Activated CD8-positive, alpha-beta memory T cell treated with anti-CD3 and anti-CD28 coated beads, Interleukin-2, amount 10 ng/mL, durations not matched to agents 7 days and 5 days (primary cell): ENCODE measurements at regions not wholly inside any gene's neighbourhood (a gene's known extent, or its start where the extent isn't known, plus 50 kb on each side); places are given as distances from the start of the nearest gene placed in this dataset.
A peak's percentile ranks its signal among the peaks of the same experiment; 100 is the strongest.

Source experiments
- ATAC-seq: fragments of 150-1000 bp; cut with Tn5 transposase; one replicate; pipeline ENCODE4 v1.10.0; 2021; ENCODE audit warnings: moderate library complexity
- CTCF ChIA-PET: fragments of 350-600 bp; sonication (Branson Sonifier 250); formaldehyde crosslinking; loops from one replicate; lab custom pipeline; 2021; ENCODE audit warnings: antibody characterized with exemption; lab: Charles Lee
- DNase-seq: peaks from one replicate; pipeline ENCODE4 v3.0.0-alpha.2; 2020
- H3K27ac Mint-ChIP-seq: one replicate; pipeline ENCODE4 v1.8.0; 2021; ENCODE audit warnings: mild to moderate bottlenecking, mixed read lengths
- H3K27me3 Mint-ChIP-seq: one replicate; pipeline ENCODE4 v1.8.0; 2021; ENCODE audit warnings: mixed read lengths
- H3K36me3 Mint-ChIP-seq: one replicate; pipeline ENCODE4 v1.8.0; 2021; ENCODE audit warnings: mild to moderate bottlenecking, mixed read lengths
- H3K4me1 Mint-ChIP-seq: one replicate; pipeline ENCODE4 v1.8.0; 2021; ENCODE audit warnings: mixed read lengths
- H3K4me3 Mint-ChIP-seq: one replicate; pipeline ENCODE4 v1.8.0; 2021; ENCODE audit warnings: mild to moderate bottlenecking, moderate library complexity, mixed read lengths
- H3K9me3 Mint-ChIP-seq: one replicate; pipeline ENCODE4 v1.8.0; 2022; ENCODE audit warnings: low read depth, mixed read lengths

DNA sequence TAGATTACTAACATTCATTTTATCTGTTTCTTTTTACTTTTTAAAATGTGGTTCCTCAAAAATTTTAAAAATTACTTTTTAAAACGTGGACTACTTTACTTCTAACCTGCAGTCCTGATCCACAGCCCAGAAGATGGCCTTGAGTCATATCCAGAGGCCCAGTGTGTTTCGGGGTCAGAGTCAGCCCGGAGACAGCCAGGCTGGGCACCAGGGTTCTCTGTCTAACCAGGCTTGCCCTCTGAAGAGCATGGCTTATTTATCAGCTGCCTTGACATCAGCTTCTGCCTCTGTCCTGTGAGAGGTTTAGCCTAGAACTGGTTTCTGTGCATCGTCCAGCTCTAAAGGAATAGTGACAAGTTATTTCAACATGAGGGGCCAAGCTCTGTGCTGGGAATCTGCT is 332.0 kb downstream of the FGF9 start:
- Mint-ChIP-seq H3K4me3 (no peak overlapping the region), H3K9me3 (no peaks in the 10 kb centered on the region), H3K4me1 (no peaks in the 10 kb centered on the region), H3K27ac (no peak overlapping the region), H3K27me3 (no peaks in the 10 kb centered on the region), H3K36me3 (no peaks in the 10 kb centered on the region)
- DNase-seq (no peak), ATAC-seq (no peak)
- CTCF ChIA-PET: no interaction called here

- no peaks in the 10 kb centered on the region for H3K36me3 Mint-ChIP-seq
- H3K27me3 Mint-ChIP-seq: no peaks in the 10 kb centered on the region
- no peak overlapping the region for H3K27ac Mint-ChIP-seq
- DNase-seq: no peak
- peaks cover 6% of the 10 kb centered on the region for H3K9me3 Mint-ChIP-seq
- no peaks in the 10 kb centered on the region for H3K4me1 Mint-ChIP-seq
- CTCF ChIA-PET: no interaction called here
- ATAC-seq: no peak
- no peak overlapping the region for H3K4me3 Mint-ChIP-seq
Observed at GRCh38 chr13:22009500-22009899, 338.6 kb downstream of the FGF9 start.

GRCh38 chr13:22009937-22010336 is 339.1 kb downstream of the FGF9 start:
- H3K4me3 Mint-ChIP-seq: no peak overlapping the region
- ATAC-seq: no peak
- H3K36me3 Mint-ChIP-seq: no peaks in the 10 kb centered on the region
- H3K27ac Mint-ChIP-seq: no peak overlapping the region
- CTCF ChIA-PET: no interaction called here
- peaks cover 6% of the 10 kb centered on the region for H3K9me3 Mint-ChIP-seq
- no peak for DNase-seq
- no peaks in the 10 kb centered on the region for H3K27me3 Mint-ChIP-seq
- H3K4me1 Mint-ChIP-seq: no peaks in the 10 kb centered on the region

DNA sequence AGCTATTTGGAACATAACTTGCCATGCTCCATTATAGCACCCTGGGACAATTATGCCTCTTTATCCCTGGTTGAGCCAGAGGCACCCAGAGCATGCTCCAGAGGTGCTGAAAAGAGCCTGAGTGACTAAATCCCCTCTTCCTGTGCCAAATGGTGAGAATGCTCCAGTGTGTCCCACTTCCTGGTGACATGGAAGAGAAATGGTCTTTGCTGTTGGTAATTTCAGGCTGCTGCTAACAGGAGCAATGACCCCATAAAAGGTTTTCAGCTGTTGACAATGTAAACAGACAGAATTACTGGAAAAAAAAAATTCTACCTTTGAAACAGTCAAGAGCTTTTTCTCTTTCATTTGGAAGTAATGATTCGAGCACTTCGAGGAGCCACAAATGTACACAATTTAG is 341.8 kb downstream of the FGF9 start:
- CTCF ChIA-PET: no interaction called here
- H3K4me3 Mint-ChIP-seq: no peak overlapping the region
- no peak overlapping the region for H3K27ac Mint-ChIP-seq
- ATAC-seq (no peak), DNase-seq (no peak)
- H3K36me3 Mint-ChIP-seq: no peaks in the 10 kb centered on the region
- no peaks in the 10 kb centered on the region for H3K27me3 Mint-ChIP-seq
- peaks cover 6% of the 10 kb centered on the region for H3K9me3 Mint-ChIP-seq
- peaks cover 8% of the 10 kb centered on the region for H3K4me1 Mint-ChIP-seq

- no peak for ATAC-seq
- H3K4me3 Mint-ChIP-seq: no peak overlapping the region
- H3K27me3 Mint-ChIP-seq: no peaks in the 10 kb centered on the region
- H3K9me3 Mint-ChIP-seq: no peaks in the 10 kb centered on the region
- H3K27ac Mint-ChIP-seq: no peak overlapping the region
- DNase-seq: no peak
- H3K4me1 Mint-ChIP-seq: peaks cover 12% of the 10 kb centered on the region
- CTCF ChIA-PET: no interaction called here
- H3K36me3 Mint-ChIP-seq: no peaks in the 10 kb centered on the region
Observed at GRCh38 chr13:22014469-22014868, 343.6 kb downstream of the FGF9 start.

GRCh38 chr13:22017226-22017625 is 346.4 kb downstream of the FGF9 start:
- ATAC-seq: peak; percentile 76
- DNase-seq: no peak
- no peak overlapping the region for H3K4me3 Mint-ChIP-seq
- H3K9me3 Mint-ChIP-seq: no peaks in the 10 kb centered on the region
- no peaks in the 10 kb centered on the region for H3K36me3 Mint-ChIP-seq
- no peaks in the 10 kb centered on the region for H3K27me3 Mint-ChIP-seq
- H3K27ac Mint-ChIP-seq: peak overlapping the region; percentile 1
- H3K4me1 Mint-ChIP-seq: peaks cover 12% of the 10 kb centered on the region
- CTCF ChIA-PET: interaction anchor here (0.7 kb wide), 1 partner anchor 253 kb away, joined by 4 read pairs; no protein-coding TSS in a partner anchor

DNA sequence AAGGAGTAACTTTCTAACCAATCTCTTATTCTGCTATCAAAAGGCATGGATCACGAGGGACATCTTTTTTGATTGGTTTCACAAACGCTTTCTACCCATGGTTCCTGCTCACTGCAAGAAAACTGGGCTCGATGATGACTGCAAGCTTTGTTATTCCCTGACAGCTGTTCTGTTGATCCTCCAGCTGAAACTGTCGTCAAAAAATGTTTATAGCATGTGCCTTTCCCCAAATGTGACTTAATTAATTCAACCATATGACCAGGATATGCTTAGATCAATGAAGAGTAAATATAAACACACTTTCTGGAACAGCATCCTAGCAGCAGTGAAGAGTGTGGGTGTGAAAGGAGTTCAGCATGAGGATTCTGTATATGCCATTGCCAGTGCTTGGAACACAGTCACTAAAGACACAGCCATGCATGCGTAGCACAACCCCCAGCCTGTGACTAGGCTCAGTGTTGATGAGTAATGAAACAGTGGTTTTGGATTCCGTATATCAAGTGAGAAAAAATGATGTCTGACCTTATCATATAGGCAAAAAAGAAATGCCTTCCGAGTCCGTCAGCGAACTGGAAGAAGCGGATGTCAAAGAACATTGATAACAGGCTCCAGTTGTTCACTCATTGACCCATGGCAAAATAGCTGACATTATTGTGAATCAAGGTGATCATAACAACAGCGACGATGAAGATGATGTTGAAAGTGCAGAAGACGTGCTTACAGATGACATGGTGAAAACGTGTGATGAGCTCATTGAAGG is 347.4 kb downstream of the FGF9 start:
- ATAC-seq (peak; percentile 20), DNase-seq (no peak)
- no peak overlapping the region for H3K4me3 Mint-ChIP-seq
- no peaks in the 10 kb centered on the region for H3K9me3 Mint-ChIP-seq
- no peak overlapping the region for H3K27ac Mint-ChIP-seq
- H3K36me3 Mint-ChIP-seq: no peaks in the 10 kb centered on the region
- H3K4me1 Mint-ChIP-seq: peaks cover 12% of the 10 kb centered on the region
- no peaks in the 10 kb centered on the region for H3K27me3 Mint-ChIP-seq
- CTCF ChIA-PET: no interaction called here

GRCh38 chr13:22018836-22019210 is 347.9 kb downstream of the FGF9 start:
- Mint-ChIP-seq H3K9me3 (no peaks in the 10 kb centered on the region), H3K4me1 (peaks cover 12% of the 10 kb centered on the region), H3K4me3 (no peak overlapping the region), H3K36me3 (no peaks in the 10 kb centered on the region), H3K27me3 (no peaks in the 10 kb centered on the region), H3K27ac (no peak overlapping the region)
- ATAC-seq: peak; percentile 53
- CTCF ChIA-PET: no interaction called here
- no peak for DNase-seq

DNA sequence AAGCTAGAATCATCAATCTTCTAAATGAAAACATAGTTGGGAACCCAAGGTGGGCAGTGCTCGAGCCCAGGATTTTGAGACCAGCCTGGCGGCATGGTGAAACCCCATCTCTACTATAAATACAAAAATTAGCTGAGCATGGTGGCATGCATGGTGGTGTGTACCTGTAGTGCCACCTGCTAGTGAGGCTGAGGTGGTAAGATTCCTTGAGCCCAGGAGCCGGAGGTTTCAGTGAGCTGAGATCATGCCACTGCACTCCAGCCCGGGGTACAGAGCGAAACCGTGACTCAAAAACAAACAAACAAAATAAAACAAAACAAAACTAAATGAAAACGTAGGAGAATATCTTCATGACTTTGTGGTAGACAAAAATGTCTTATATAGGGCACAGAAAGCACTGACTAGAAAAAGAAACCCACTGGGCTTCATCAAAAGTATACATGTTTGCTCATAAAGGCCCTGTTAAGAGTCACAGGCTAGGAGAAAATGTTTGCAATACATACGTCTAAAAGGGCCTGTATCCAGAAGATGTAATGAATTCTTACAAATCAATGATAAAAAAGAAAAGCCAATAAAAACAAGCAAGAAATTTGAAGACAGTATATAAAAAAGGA is 353.6 kb downstream of the FGF9 start:
- H3K27ac Mint-ChIP-seq: no peak overlapping the region
- H3K4me3 Mint-ChIP-seq: no peak overlapping the region
- CTCF ChIA-PET: no interaction called here
- no peaks in the 10 kb centered on the region for H3K36me3 Mint-ChIP-seq
- H3K27me3 Mint-ChIP-seq: no peaks in the 10 kb centered on the region
- peak; percentile 16 for ATAC-seq
- DNase-seq: no peak
- no peaks in the 10 kb centered on the region for H3K9me3 Mint-ChIP-seq
- no peaks in the 10 kb centered on the region for H3K4me1 Mint-ChIP-seq

- Mint-ChIP-seq H3K9me3 (no peaks in the 10 kb centered on the region), H3K4me1 (no peaks in the 10 kb centered on the region), H3K36me3 (no peaks in the 10 kb centered on the region), H3K4me3 (no peak overlapping the region), H3K27ac (no peak overlapping the region), H3K27me3 (no peaks in the 10 kb centered on the region)
- CTCF ChIA-PET: no interaction called here
- ATAC-seq (no peak), DNase-seq (no peak)
Observed at GRCh38 chr13:22027566-22027965, 356.7 kb downstream of the FGF9 start.

DNA sequence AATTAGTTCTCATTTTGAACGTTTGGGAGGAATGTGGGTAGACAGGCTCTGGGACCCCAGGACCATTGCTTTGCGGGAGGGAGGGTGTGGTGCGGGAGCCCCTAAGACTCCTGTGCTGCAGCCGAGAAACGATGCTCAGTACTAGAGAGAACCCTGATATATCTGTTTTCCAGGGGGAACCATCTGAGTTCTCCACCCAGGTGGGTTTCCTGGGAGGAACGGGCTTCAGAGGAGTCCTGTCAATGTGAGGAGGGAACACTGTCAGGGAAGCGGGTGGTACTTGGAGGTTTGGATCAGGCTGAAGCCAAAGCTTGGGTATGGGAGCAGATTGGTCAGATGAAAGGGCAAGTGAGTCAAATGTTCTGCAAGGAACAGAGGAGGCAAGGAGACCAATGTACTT is 358.0 kb downstream of the FGF9 start:
- DNase-seq (no peak), ATAC-seq (no peak)
- H3K27ac Mint-ChIP-seq: no peak overlapping the region
- H3K9me3 Mint-ChIP-seq: no peaks in the 10 kb centered on the region
- no peaks in the 10 kb centered on the region for H3K36me3 Mint-ChIP-seq
- no peaks in the 10 kb centered on the region for H3K27me3 Mint-ChIP-seq
- H3K4me3 Mint-ChIP-seq: no peak overlapping the region
- no peaks in the 10 kb centered on the region for H3K4me1 Mint-ChIP-seq
- CTCF ChIA-PET: no interaction called here

DNA sequence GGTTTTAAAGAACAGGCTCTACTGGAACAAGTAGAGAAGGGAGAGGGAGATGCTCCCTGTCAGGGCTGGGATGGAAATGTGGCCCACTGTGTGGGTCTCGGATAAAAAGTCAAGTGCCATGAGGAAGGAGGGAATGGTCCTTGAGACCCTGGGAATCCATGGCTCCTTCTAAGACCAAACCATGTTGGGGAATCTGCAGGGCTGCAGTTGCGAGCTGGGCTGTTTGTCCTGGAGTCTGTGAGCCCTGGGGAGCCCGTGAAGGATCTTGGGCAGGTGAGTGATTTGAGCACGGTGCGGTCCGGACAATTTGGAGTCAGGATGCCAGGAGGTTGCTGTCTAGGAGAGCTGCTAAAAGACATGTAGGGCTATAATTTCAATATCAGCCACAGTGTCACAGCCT is 359.4 kb downstream of the FGF9 start:
- CTCF ChIA-PET: no interaction called here
- H3K4me3 Mint-ChIP-seq: no peak overlapping the region
- H3K36me3 Mint-ChIP-seq: no peaks in the 10 kb centered on the region
- H3K27ac Mint-ChIP-seq: no peak overlapping the region
- no peaks in the 10 kb centered on the region for H3K4me1 Mint-ChIP-seq
- ATAC-seq: no peak
- no peaks in the 10 kb centered on the region for H3K27me3 Mint-ChIP-seq
- DNase-seq: no peak
- no peaks in the 10 kb centered on the region for H3K9me3 Mint-ChIP-seq

DNA sequence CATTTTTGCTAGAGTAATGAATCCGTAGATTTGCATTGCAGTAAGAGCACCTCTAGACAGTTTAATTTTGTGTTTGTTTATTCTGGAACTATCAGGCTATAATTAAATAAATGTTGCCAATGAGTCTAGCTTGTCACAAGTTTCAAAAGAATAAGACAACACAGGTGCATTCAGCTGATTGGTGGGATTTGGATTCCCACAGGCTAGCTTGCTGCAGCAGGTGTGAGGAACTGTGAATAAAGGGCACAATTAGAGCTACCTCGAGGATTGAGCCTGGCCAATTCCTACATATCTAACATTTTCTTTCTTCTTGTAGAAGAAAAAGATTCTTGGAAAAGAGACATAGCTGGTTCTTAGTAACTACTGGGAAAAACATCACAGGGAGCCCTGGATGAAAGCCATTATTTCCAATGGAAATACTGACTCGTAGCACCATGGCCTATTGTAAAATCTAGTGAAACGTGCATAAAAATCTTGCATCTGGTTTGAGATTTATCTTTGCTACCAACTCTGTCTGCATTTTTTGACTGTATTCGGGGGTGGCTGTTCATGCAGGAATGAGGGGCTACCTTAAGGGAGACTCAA is 360.9 kb downstream of the FGF9 start:
- Mint-ChIP-seq H3K27me3 (no peaks in the 10 kb centered on the region), H3K36me3 (no peaks in the 10 kb centered on the region), H3K9me3 (no peaks in the 10 kb centered on the region), H3K4me1 (no peaks in the 10 kb centered on the region), H3K4me3 (no peak overlapping the region), H3K27ac (no peak overlapping the region)
- no peak for ATAC-seq
- no peak for DNase-seq
- CTCF ChIA-PET: interaction anchor here (1.2 kb wide), 1 partner anchor 16 kb away, joined by 3 read pairs; no protein-coding TSS in a partner anchor

DNA sequence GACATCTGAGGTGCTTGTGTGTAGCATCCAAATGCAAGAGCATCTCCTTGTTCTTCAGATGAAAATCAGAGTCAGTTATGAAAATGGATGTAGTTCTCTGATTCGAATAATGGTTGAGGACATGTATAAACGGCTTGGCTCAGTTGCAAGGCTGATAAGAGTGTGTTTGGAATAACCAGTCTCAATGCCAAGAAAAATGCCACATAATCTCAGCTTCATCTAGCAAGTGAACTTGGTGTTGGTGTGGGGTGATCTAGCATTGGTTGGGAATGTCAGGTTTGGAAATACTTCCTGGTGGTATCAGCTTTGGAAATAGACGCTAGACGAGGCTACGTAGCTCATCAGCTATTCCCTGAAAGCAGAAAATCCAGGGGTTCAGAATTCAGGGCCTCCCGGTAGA is 362.0 kb downstream of the FGF9 start:
- Mint-ChIP-seq H3K9me3 (no peaks in the 10 kb centered on the region), H3K4me1 (no peaks in the 10 kb centered on the region), H3K27me3 (no peaks in the 10 kb centered on the region), H3K36me3 (peaks cover 2% of the 10 kb centered on the region), H3K4me3 (no peak overlapping the region), H3K27ac (no peak overlapping the region)
- ATAC-seq (no peak), DNase-seq (no peak)
- CTCF ChIA-PET: no interaction called here
